HEK293 (cell line): ENCODE measurements at regions not wholly inside any gene's neighbourhood (a gene's known extent, or its start where the extent isn't known, plus 50 kb on each side); places are given as distances from the start of the nearest gene placed in this dataset.

Experiments
- BCL11A ChIP-seq: fragments of 450-650 bp; formaldehyde crosslinking; IDR thresholded peaks from 2 replicates; pipeline ENCODE4 v1.5.1; 2016; ENCODE audit warnings: low read depth, missing biosample characterization, missing genetic modification characterization
- CTCF ChIP-seq: fragments of 450-650 bp; formaldehyde crosslinking; IDR thresholded peaks from 2 replicates; pipeline ENCODE4 v1.5.1; 2016; ENCODE audit warnings: missing biosample characterization, missing genetic modification characterization
- GLIS1 ChIP-seq: fragments of 450-650 bp; formaldehyde crosslinking; IDR thresholded peaks from 2 replicates; pipeline ENCODE4 v1.5.1; 2016; ENCODE audit warnings: missing biosample characterization, missing genetic modification characterization
- HOXA7 ChIP-seq: sonication (generic); formaldehyde crosslinking; IDR thresholded peaks from 2 replicates; pipeline ENCODE4 v1.8.1; 2022; ENCODE audit warnings: missing genetic modification reagents, borderline replicate concordance
- IKZF3 ChIP-seq: fragments of 450-650 bp; IDR thresholded peaks from 2 replicates; pipeline ENCODE4 v1.5.0; 2018; ENCODE audit warnings: missing biosample characterization, mild to moderate bottlenecking, missing genetic modification characterization, moderate library complexity
- KLF16 ChIP-seq: fragments of 450-650 bp; formaldehyde crosslinking; IDR thresholded peaks from 2 replicates; pipeline ENCODE4 v1.5.1; 2017; ENCODE audit warnings: missing biosample characterization, missing genetic modification characterization
- KLF7 ChIP-seq: fragments of 450-650 bp; formaldehyde crosslinking; IDR thresholded peaks from 2 replicates; pipeline ENCODE4 v1.5.1; 2016; ENCODE audit warnings: missing biosample characterization, missing genetic modification characterization, borderline replicate concordance
- MZF1 ChIP-seq: fragments of 450-650 bp; formaldehyde crosslinking; IDR thresholded peaks from 2 replicates; pipeline ENCODE4 v1.5.1; 2017; ENCODE audit warnings: missing biosample characterization, missing genetic modification characterization, borderline replicate concordance
- SP7 ChIP-seq: fragments of 450-650 bp; formaldehyde crosslinking; IDR thresholded peaks from 2 replicates; pipeline ENCODE4 v1.5.1; 2016; ENCODE audit warnings: missing biosample characterization, missing genetic modification characterization
- WT1 ChIP-seq: fragments of 450-650 bp; formaldehyde crosslinking; IDR thresholded peaks from 2 replicates; pipeline ENCODE4 v1.5.1; 2016; ENCODE audit warnings: missing biosample characterization, missing genetic modification characterization
- ZBTB17 ChIP-seq: fragments of 450-650 bp; formaldehyde crosslinking; IDR thresholded peaks from 2 replicates; pipeline ENCODE4 v1.5.1; 2016; ENCODE audit warnings: missing biosample characterization, missing genetic modification characterization
- ZIC2 ChIP-seq: fragments of 450-650 bp; formaldehyde crosslinking; IDR thresholded peaks from 2 replicates; pipeline ENCODE4 v1.5.1; 2016; ENCODE audit warnings: missing biosample characterization, missing genetic modification characterization
- ZNF140 ChIP-seq: fragments of 450-650 bp; formaldehyde crosslinking; IDR thresholded peaks from 2 replicates; pipeline ENCODE4 v1.5.1; 2016; ENCODE audit warnings: missing biosample characterization, missing genetic modification characterization
- ZNF202 ChIP-seq: fragments of 450-650 bp; formaldehyde crosslinking; IDR thresholded peaks from 2 replicates; pipeline ENCODE4 v1.5.1; 2016; ENCODE audit warnings: missing biosample characterization, missing genetic modification characterization, borderline replicate concordance
- ZNF223 ChIP-seq: fragments of 450-650 bp; formaldehyde crosslinking; IDR thresholded peaks from 2 replicates; pipeline ENCODE4 v1.5.1; 2016; ENCODE audit warnings: missing biosample characterization, missing genetic modification characterization
- ZNF248 ChIP-seq: fragments of 450-650 bp; formaldehyde crosslinking; IDR thresholded peaks from 2 replicates; pipeline ENCODE4 v1.5.1; 2017; ENCODE audit warnings: missing biosample characterization, missing genetic modification characterization
- ZNF280D ChIP-seq: fragments of 450-650 bp; formaldehyde crosslinking; IDR thresholded peaks from 2 replicates; pipeline ENCODE4 v1.5.1; 2016; ENCODE audit warnings: missing biosample characterization, missing genetic modification characterization
- ZNF335 ChIP-seq: fragments of 450-650 bp; formaldehyde crosslinking; conservative IDR thresholded peaks from 2 replicates; pipeline ENCODE4 v1.5.1; 2016; ENCODE audit warnings: missing biosample characterization, missing genetic modification characterization
- ZNF341 ChIP-seq: fragments of 450-650 bp; formaldehyde crosslinking; IDR thresholded peaks from 2 replicates; pipeline ENCODE4; 2016; ENCODE audit warnings: low read depth, missing biosample characterization, missing genetic modification characterization
- ZNF366 ChIP-seq: fragments of 450-650 bp; formaldehyde crosslinking; conservative IDR thresholded peaks from 2 replicates; pipeline ENCODE4 v1.5.1; 2016; ENCODE audit warnings: missing biosample characterization, missing genetic modification characterization
- ZNF391 ChIP-seq: fragments of 450-650 bp; formaldehyde crosslinking; IDR thresholded peaks from 2 replicates; pipeline ENCODE4 v1.5.1; 2016; ENCODE audit warnings: low read depth, missing biosample characterization, missing genetic modification characterization, borderline replicate concordance
- ZNF433 ChIP-seq: fragments of 450-650 bp; formaldehyde crosslinking; IDR thresholded peaks from 2 replicates; pipeline ENCODE4 v1.5.1; 2016; ENCODE audit warnings: missing biosample characterization, missing genetic modification characterization, low read depth
- ZNF518A ChIP-seq: fragments of 450-650 bp; formaldehyde crosslinking; conservative IDR thresholded peaks from 2 replicates; pipeline ENCODE4 v1.5.1; 2016; ENCODE audit warnings: low read depth, missing biosample characterization, missing genetic modification characterization
- ZNF555 ChIP-seq: fragments of 450-650 bp; formaldehyde crosslinking; conservative IDR thresholded peaks from 2 replicates; pipeline ENCODE4 v1.5.1; 2017; ENCODE audit warnings: missing biosample characterization, mild to moderate bottlenecking, missing genetic modification characterization, inconsistent platforms
- ZNF585B ChIP-seq: fragments of 450-650 bp; formaldehyde crosslinking; IDR thresholded peaks from 2 replicates; pipeline ENCODE4 v1.5.1; 2016; ENCODE audit warnings: missing biosample characterization, missing genetic modification characterization
- ZNF623 ChIP-seq: fragments of 450-650 bp; formaldehyde crosslinking; IDR thresholded peaks from 2 replicates; pipeline ENCODE4 v1.5.1; 2016; ENCODE audit warnings: missing biosample characterization, missing genetic modification characterization
- ZNF629 ChIP-seq: fragments of 450-650 bp; formaldehyde crosslinking; IDR thresholded peaks from 2 replicates; pipeline ENCODE4 v1.5.1; 2017; ENCODE audit warnings: missing biosample characterization, missing genetic modification characterization
- ZNF654 ChIP-seq: fragments of 450-650 bp; formaldehyde crosslinking; IDR thresholded peaks from 2 replicates; pipeline ENCODE4 v1.5.1; 2016; ENCODE audit warnings: low read depth, missing biosample characterization, missing genetic modification characterization
- ZNF660 ChIP-seq: fragments of 450-650 bp; IDR thresholded peaks from 2 replicates; pipeline ENCODE4 v1.5.1; 2018; ENCODE audit warnings: missing biosample characterization, mild to moderate bottlenecking, missing genetic modification characterization
- ZNF76 ChIP-seq: fragments of 450-650 bp; formaldehyde crosslinking; IDR thresholded peaks from 2 replicates; pipeline ENCODE4; 2016; ENCODE audit warnings: low read depth, missing biosample characterization, missing genetic modification characterization, borderline replicate concordance
- ZNF785 ChIP-seq: fragments of 450-650 bp; formaldehyde crosslinking; IDR thresholded peaks from 2 replicates; pipeline ENCODE4 v1.5.1; 2016; ENCODE audit warnings: missing biosample characterization, missing genetic modification characterization
- ZSCAN30 ChIP-seq: fragments of 450-650 bp; IDR thresholded peaks from 2 replicates; pipeline ENCODE4 v1.5.1; 2018; ENCODE audit warnings: missing biosample characterization, mild to moderate bottlenecking, missing genetic modification characterization, moderate library complexity

GRCh38 chr3:71955240-71956068, 170.5 kb upstream of the PROK2 start (continued):
- TF ChIP-seq ZNF518A (tag by site-specific recombination) (0 out of 2 replicates have a peak, but pooled peaks have one; percentile 24), ZNF248 (tag by site-specific recombination) (no peak), ZNF785 (no peak), ZNF341 (tag by site-specific recombination) (no peak), ZNF335 (tag by site-specific recombination) (peak; percentile 73), IKZF3 (tag by site-specific recombination) (0 out of 2 replicates have a peak, but pooled peaks have one; percentile 21), ZNF76 (no peak), ZNF433 (tag by site-specific recombination) (no peak), ZBTB17 (tag by site-specific recombination) (no peak), WT1 (tag by site-specific recombination) (no peak), ZNF366 (peak; percentile 34), ZIC2 (tag by site-specific recombination) (peak; percentile 73), ZNF280D (tag by site-specific recombination) (no peak), KLF7 (tag by site-specific recombination) (no peak), ZNF223 (tag by site-specific recombination) (no peak), ZNF555 (tag by site-specific recombination) (no peak), GLIS1 (tag by site-specific recombination) (no peak; the same call in 1 of the 2 replicates), ZNF585B (no peak), MZF1 (no peak), SP7 (tag by site-specific recombination) (peak; percentile 40; the same call in 1 of the 2 replicates), HOXA7 (CRISPR knock-in tag) (no peak), ZNF391 (tag by site-specific recombination) (no peak), CTCF (tag by site-specific recombination) (peak; percentile 41; the same call in 1 of the 2 replicates), KLF16 (tag by site-specific recombination) (no peak), BCL11A (tag by site-specific recombination) (no peak), ZNF629 (tag by site-specific recombination) (no peak), ZSCAN30 (tag by site-specific recombination) (peak; percentile 33; the same call in 1 of the 2 replicates), ZNF660 (tag by site-specific recombination) (peak; percentile 69), ZNF202 (tag by site-specific recombination) (no peak), ZNF654 (tag by site-specific recombination) (peak; percentile 84), ZNF140 (tag by site-specific recombination) (no peak), ZNF623 (tag by site-specific recombination) (no peak)
